GM12875 (cell line): ENCODE measurements at regions not wholly inside any gene's neighbourhood (a gene's known extent, or its start where the extent isn't known, plus 50 kb on each side); places are given as distances from the start of the nearest gene placed in this dataset.

Source experiments
- H3K4me3 ChIP-seq: one replicate; pipeline ENCODE4 v1.5.1; 2011; ENCODE audit warnings: low read depth, low read length, control low read depth
- TF ChIP-seq, protein P1 (sequence below): IDR thresholded peaks from 2 replicates; pipeline ENCODE4 v1.5.1; 2011; ENCODE audit warnings: low read depth, mild to moderate bottlenecking, control low read depth, inconsistent platforms, low read length, moderate library complexity, borderline replicate concordance; ENCODE audit not compliant: insufficient read depth

DNA sequence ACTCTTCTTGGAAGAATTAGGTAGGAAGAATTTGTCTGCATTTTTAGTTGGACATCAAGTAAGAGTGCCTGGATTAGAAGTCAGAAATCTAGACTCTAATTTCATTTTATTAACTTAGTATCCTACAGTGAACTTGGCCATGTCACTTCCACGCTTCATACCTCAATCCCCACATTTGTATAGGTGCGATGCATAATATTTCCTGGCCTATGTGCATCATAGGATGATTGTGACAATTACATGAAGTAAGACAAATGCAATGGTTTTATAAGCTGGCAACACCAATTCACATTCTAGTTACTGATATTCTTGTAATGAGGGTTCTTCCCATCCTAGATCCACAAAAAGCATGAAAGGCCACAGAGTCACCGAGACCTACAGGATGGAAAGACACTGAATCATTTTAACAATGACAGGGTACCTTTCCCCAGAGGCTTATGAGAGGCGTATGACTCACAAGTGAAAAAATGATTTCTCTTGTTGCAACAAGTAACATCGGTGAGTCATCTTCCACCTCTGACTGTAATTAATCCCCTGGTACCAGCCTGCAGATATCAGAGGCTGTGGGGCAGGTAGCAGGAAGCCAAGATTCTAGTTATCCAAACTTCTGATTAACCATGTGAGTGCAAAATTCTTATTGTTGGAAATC lies 56.0 kb upstream of the OR5AK2 start:
- TF ChIP-seq, protein P1, sequence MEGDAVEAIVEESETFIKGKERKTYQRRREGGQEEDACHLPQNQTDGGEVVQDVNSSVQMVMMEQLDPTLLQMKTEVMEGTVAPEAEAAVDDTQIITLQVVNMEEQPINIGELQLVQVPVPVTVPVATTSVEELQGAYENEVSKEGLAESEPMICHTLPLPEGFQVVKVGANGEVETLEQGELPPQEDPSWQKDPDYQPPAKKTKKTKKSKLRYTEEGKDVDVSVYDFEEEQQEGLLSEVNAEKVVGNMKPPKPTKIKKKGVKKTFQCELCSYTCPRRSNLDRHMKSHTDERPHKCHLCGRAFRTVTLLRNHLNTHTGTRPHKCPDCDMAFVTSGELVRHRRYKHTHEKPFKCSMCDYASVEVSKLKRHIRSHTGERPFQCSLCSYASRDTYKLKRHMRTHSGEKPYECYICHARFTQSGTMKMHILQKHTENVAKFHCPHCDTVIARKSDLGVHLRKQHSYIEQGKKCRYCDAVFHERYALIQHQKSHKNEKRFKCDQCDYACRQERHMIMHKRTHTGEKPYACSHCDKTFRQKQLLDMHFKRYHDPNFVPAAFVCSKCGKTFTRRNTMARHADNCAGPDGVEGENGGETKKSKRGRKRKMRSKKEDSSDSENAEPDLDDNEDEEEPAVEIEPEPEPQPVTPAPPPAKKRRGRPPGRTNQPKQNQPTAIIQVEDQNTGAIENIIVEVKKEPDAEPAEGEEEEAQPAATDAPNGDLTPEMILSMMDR: no peak
- H3K4me3 ChIP-seq: no peak overlapping the region

DNA sequence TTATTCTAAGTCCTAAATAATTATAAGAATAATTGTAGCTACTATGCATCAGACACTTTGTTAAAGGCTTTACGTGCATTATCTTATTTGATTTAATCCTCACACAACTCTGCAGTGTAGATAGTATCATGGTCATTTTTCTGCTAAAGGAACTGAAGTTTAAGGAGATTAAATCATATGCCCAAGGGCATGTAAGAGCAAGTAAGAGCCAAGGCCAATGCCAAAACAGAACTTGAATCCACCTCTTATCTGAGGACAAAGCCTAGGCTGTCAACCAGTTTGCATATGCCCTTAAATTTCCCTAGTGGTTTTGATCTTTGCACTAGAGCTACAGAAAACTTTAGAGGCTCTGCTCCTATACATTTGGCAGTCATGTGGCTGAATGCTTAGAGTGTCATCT lies 65.6 kb upstream of the OR5AK2 start:
- H3K4me3 ChIP-seq: no peak overlapping the region
- TF ChIP-seq, protein P1: no peak

DNA sequence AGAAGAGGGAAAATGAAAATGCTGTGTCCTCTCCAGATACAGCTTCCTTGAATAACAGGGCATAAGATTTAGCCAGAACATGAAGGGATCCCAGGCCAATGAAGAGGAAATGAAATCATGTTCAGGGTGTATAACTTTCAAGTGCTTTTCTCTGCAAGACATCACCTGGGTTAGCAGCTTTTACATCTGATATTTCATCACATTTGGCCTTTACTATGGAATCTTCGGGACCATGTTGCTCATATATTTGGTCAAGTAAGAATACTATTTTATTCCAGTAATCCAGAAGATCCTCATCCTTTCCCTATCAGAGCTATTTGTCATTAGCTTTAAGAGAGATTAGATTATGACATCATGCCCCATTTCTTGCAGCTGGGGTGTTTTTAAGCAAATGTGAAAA lies 66.3 kb upstream of the OR5AK2 start:
- no peak overlapping the region for H3K4me3 ChIP-seq
- TF ChIP-seq, protein P1: no peak

DNA sequence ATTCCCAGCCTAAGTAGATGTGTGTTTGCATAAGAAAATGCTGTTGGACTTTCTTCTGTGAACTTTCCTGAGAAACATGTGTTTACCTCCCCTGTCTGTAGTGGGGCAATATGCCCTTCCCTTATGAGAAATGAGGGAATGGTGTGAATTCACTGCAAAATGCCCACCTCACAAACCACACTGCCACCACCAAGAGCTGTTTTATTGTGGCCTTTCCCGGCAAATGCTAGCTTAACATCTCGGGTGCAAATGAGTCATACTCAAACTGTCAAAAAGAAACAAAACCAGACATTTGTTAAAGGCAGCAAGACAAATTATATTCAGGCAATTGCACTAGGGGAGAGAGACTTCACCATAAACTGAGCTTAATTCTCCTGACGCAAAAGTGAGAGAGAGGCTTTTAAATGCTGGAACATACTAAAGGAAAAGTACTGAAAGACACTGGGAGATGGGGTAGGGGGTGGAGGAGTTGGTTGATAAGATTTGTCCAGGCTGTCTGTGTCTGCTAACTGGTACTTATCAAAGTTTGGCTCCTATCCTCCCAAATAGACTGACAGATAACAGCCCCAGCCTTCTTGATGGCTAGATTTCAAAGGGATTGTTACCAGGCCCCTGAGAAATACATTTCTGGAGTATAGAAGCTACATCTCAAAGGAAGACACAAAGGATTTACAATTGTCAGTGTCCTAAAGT lies 70.9 kb upstream of the OR5AK2 start:
- no peak overlapping the region for H3K4me3 ChIP-seq
- TF ChIP-seq, protein P1: no peak

DNA sequence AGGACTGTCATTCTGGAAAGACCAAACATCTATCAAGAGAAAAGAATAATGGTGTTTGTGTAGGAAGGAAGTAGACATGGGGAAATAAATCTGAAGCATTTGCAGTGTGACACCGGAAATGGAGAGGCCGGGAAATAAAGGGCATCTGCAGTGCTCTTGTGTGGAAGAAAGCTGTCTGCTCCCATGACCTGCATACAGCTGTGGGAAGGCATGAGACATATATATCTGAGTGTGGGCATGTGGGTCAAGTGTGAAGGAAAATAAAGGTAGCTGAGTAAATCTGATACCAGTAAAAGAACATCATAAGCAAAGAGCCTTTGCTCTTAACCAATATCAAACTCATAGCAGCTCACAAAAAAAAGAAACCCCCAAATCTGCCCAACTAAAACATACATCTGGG lies 72.1 kb upstream of the OR5AK2 start:
- no peak overlapping the region for H3K4me3 ChIP-seq
- TF ChIP-seq, protein P1: no peak

DNA sequence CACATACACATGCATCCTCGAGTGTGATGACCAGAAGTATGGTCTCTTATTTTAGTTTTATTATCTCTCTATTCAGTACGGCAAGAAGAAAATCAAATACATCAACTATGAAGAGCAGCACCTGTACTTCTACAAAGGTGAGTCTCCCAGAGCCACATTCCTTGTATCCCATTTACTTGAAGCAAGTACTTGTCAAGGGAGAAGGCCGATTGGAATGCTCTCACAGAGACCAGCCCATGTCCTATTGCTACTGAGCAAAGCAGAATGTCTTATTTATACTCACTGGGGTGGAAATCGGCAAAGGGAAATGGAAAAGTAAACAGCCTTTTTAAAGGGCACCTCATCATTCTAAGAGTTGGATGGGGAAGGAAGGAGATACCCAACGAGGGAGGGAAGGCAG lies 72.6 kb upstream of the OR5AK2 start:
- TF ChIP-seq, protein P1: no peak

DNA sequence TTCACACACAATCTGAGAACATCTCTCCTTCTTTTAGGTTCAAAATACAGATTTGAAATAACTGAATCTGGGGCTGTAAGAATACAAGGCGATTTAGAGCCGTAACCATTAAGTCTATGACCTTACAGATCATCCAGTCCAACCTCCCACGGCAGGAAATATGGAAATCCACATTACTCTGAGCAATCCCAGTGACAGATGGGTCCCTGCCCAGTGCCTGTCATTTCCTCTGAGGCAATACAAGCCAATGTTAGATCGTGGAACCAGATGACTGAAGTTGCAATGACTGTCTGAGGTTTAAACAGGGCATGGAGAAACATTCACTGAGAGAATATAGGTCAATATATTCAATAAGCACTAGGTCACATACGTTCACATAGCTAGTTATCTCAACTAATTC lies 77.4 kb upstream of the OR5AK2 start:
- no peak overlapping the region for H3K4me3 ChIP-seq

More for the DNA sequence above, 72.6 kb upstream of the OR5AK2 start:
- H3K4me3 ChIP-seq: no peak overlapping the region

More for the DNA sequence above, 77.4 kb upstream of the OR5AK2 start:
- TF ChIP-seq, protein P1: no peak
